ENCODE measurements at regions not wholly inside any gene's neighbourhood (a gene's known extent, or its start where the extent isn't known, plus 50 kb on each side); places are given as distances from the start of the nearest gene placed in this dataset.

GRCh38 chr1:95332754-95333153 is 98.7 kb downstream of the RWDD3 start:
- no peak for TF ChIP-seq CTCF (optimal IDR thresholded peaks at IDR 0.05 in 1 of 3, IDR thresholded peaks at IDR 0.05 in 1 of 3, conservative IDR thresholded peaks at IDR 0.05 in 1 of 3; ENCODE audit: extremely low read depth in 1 of 3, insufficient read depth in 2 of 3, low read length in 3 of 3)
- TF ChIP-seq EZH2 (IDR thresholded peaks at IDR 0.05; ENCODE audit: low read length) = no peak

Data from keratinocyte (primary cell).